ENCODE measurements at regions not wholly inside any gene's neighbourhood (a gene's known extent, or its start where the extent isn't known, plus 50 kb on each side); places are given as distances from the start of the nearest gene placed in this dataset.
"Not testable (repeated sequence)": the region's sequence is repeated elsewhere in the genome, so short reads cannot be mapped to it uniquely, and the experiment has no call there.

DNA sequence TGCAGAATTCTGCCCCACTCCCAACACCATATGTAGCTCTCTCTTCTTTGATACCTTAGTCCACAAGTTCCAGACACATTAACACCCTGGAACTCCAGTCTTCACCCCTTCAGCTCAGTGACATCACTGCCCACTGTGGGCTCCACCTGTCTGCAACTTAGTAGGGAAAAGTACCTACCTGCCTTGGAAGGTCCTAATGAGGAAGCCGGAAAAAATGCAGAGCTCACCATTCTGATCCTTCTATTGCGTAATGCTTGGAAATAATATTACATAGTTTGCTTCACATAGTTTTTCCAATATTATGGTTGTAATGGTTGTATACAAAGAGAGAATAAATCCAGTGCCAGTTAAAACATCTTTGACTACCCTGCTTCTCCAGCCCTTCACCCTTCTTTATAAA, 738.4 kb downstream of the RNF144A start:
- no peak overlapping the region for H3K27ac ChIP-seq (ENCODE audit: low read length)
- no peaks in the 10 kb centered on the region for H3K36me3 ChIP-seq (ENCODE audit: control insufficient read depth in 2 of 2, insufficient read depth in 2 of 2, low read length in 2 of 2)
- H3K9me3 ChIP-seq (ENCODE audit: control insufficient read depth in 2 of 2, low read length in 2 of 2), result no peaks in the 10 kb centered on the region
- H3K4me3 ChIP-seq (ENCODE audit: low read length in 2 of 2), result no peak overlapping the region
- H3K9ac ChIP-seq (ENCODE audit: low read length in 2 of 2), result no peak overlapping the region
- H3K27me3 ChIP-seq (ENCODE audit: control insufficient read depth in 1 of 2, insufficient read depth in 2 of 2, low read length in 2 of 2), result peaks cover 0 to 2% of the 10 kb centered on the region in 2 donors
- no peaks in the 10 kb centered on the region for H3K4me1 ChIP-seq (ENCODE audit: control insufficient read depth, insufficient read depth, low read length)

DNA sequence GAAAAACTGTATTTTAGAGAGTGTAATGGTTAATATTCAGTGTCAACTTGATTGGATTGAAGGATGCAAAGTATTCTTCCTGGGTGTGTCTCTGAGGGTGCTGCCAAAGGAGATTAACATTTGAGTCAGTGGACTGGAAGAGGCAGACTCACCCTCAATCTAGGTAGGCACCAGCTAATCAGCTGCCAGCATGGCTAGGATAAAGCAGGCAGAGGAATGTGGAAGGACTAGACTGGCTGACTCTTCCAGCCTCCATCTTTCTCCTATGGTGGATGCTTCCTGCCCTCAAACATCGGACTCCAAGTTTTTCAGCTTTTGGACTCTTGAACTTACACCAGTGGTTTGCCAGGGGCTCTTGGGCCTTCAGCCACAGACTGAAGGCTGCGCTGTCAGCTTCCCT, 740.3 kb downstream of the RNF144A start:
- H3K27ac ChIP-seq (ENCODE audit: low read length); H3K4me3 ChIP-seq (ENCODE audit: low read length in 2 of 2); H3K9me3 ChIP-seq (ENCODE audit: control insufficient read depth in 2 of 2, low read length in 2 of 2); H3K9ac ChIP-seq (ENCODE audit: low read length in 2 of 2); H3K4me1 ChIP-seq (ENCODE audit: control insufficient read depth, insufficient read depth, low read length); H3K36me3 ChIP-seq (ENCODE audit: control insufficient read depth in 2 of 2, insufficient read depth in 2 of 2, low read length in 2 of 2); H3K27me3 ChIP-seq (ENCODE audit: control insufficient read depth in 1 of 2, insufficient read depth in 2 of 2, low read length in 2 of 2): not testable (repeated sequence)

GRCh38 chr2:7658486-7658885, 741.3 kb downstream of the RNF144A start:
- no peak overlapping the region for H3K27ac ChIP-seq (ENCODE audit: low read length)
- peaks cover 0 to 2% of the 10 kb centered on the region in 2 donors for H3K27me3 ChIP-seq (ENCODE audit: control insufficient read depth in 1 of 2, insufficient read depth in 2 of 2, low read length in 2 of 2)
- H3K4me1 ChIP-seq (ENCODE audit: control insufficient read depth, insufficient read depth, low read length), result no peaks in the 10 kb centered on the region
- H3K9me3 ChIP-seq (ENCODE audit: control insufficient read depth in 2 of 2, low read length in 2 of 2), result no peaks in the 10 kb centered on the region
- H3K9ac ChIP-seq (ENCODE audit: low read length in 2 of 2), result no peak overlapping the region
- H3K36me3 ChIP-seq (ENCODE audit: control insufficient read depth in 2 of 2, insufficient read depth in 2 of 2, low read length in 2 of 2), result no peaks in the 10 kb centered on the region
- H3K4me3 ChIP-seq (ENCODE audit: low read length in 2 of 2), result no peak overlapping the region

- H3K9ac ChIP-seq (ENCODE audit: low read length in 2 of 2), result no peak overlapping the region
- no peak overlapping the region for H3K27ac ChIP-seq (ENCODE audit: low read length)
- H3K9me3 ChIP-seq (ENCODE audit: control insufficient read depth in 2 of 2, low read length in 2 of 2), result no peaks in the 10 kb centered on the region
- peaks cover 0 to 2% of the 10 kb centered on the region in 2 donors for H3K27me3 ChIP-seq (ENCODE audit: control insufficient read depth in 1 of 2, insufficient read depth in 2 of 2, low read length in 2 of 2)
- no peaks in the 10 kb centered on the region for H3K4me1 ChIP-seq (ENCODE audit: control insufficient read depth, insufficient read depth, low read length)
- no peaks in the 10 kb centered on the region for H3K36me3 ChIP-seq (ENCODE audit: control insufficient read depth in 2 of 2, insufficient read depth in 2 of 2, low read length in 2 of 2)
- H3K4me3 ChIP-seq (ENCODE audit: low read length in 2 of 2), result no peak overlapping the region
These were observed 743.6 kb downstream of the RNF144A start for GRCh38 chr2:7660816-7661215.

DNA sequence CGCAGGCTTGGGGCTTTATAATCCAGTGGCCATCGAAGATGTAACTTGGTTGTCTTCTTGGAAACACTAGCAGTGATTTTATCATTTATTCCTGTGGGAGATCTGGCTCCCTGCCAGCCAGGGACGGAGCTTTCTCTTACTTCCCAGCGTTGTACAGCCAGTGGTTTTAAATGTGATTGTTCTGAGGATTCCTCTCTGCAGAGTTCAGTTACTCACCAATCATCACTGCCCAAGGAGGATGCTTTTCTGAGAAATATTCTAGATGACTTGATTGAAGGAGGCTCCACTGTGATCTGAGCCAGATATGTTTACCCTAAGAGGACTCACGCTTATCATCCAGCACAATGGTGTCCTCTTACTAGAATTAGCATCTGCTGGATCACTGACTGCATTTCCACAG, 744.3 kb downstream of the RNF144A start:
- no peak overlapping the region for H3K4me3 ChIP-seq (ENCODE audit: low read length in 2 of 2)
- no peaks in the 10 kb centered on the region for H3K4me1 ChIP-seq (ENCODE audit: control insufficient read depth, insufficient read depth, low read length)
- peaks cover 0 to 2% of the 10 kb centered on the region in 2 donors for H3K27me3 ChIP-seq (ENCODE audit: control insufficient read depth in 1 of 2, insufficient read depth in 2 of 2, low read length in 2 of 2)
- no peak overlapping the region for H3K27ac ChIP-seq (ENCODE audit: low read length)
- H3K9me3 ChIP-seq (ENCODE audit: control insufficient read depth in 2 of 2, low read length in 2 of 2), result no peaks in the 10 kb centered on the region
- no peaks in the 10 kb centered on the region for H3K36me3 ChIP-seq (ENCODE audit: control insufficient read depth in 2 of 2, insufficient read depth in 2 of 2, low read length in 2 of 2)
- no peak overlapping the region for H3K9ac ChIP-seq (ENCODE audit: low read length in 2 of 2)

DNA sequence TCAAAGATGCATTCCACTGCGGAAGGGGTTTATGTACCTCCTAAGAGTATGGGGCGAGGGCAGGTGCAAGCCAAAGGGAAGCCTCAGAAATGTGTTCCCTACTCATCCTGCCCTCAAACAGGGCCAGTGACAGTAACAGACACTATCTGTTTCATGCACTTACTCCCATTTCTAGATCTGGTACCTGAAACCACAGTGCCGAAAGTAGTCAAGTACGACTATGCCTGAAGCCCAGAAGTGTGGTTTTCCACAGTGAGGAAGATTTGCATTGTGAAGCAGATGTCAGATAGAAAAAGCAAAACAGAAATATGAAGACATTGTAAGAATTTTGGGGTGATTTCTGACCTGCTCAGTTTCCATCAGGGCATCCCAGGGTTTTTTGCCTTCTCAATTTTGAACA, 748.7 kb downstream of the RNF144A start:
- Histone ChIP-seq H3K4me3 (ENCODE audit: low read length in 2 of 2) (no peak overlapping the region), H3K9ac (ENCODE audit: low read length in 2 of 2) (no peak overlapping the region), H3K9me3 (ENCODE audit: control insufficient read depth in 2 of 2, low read length in 2 of 2) (no peaks in the 10 kb centered on the region), H3K4me1 (ENCODE audit: control insufficient read depth, insufficient read depth, low read length) (no peaks in the 10 kb centered on the region), H3K27ac (ENCODE audit: low read length) (no peak overlapping the region), H3K36me3 (ENCODE audit: control insufficient read depth in 2 of 2, insufficient read depth in 2 of 2, low read length in 2 of 2) (no peaks in the 10 kb centered on the region), H3K27me3 (ENCODE audit: control insufficient read depth in 1 of 2, insufficient read depth in 2 of 2, low read length in 2 of 2) (no peaks in the 10 kb centered on the region)

GRCh38 chr2:7666596-7667259, 749.5 kb downstream of the RNF144A start:
- Histone ChIP-seq H3K9me3 (ENCODE audit: control insufficient read depth in 2 of 2, low read length in 2 of 2) (no peaks in the 10 kb centered on the region), H3K4me1 (ENCODE audit: control insufficient read depth, insufficient read depth, low read length) (no peaks in the 10 kb centered on the region), H3K27ac (ENCODE audit: low read length) (no peak overlapping the region), H3K27me3 (ENCODE audit: control insufficient read depth in 1 of 2, insufficient read depth in 2 of 2, low read length in 2 of 2) (no peaks in the 10 kb centered on the region), H3K4me3 (ENCODE audit: low read length in 2 of 2) (no peak overlapping the region), H3K9ac (ENCODE audit: low read length in 2 of 2) (no peak overlapping the region), H3K36me3 (ENCODE audit: control insufficient read depth in 2 of 2, insufficient read depth in 2 of 2, low read length in 2 of 2) (no peaks in the 10 kb centered on the region)

GRCh38 chr2:7667260-7667757, 750.1 kb downstream of the RNF144A start:
- H3K4me1 ChIP-seq (ENCODE audit: control insufficient read depth, insufficient read depth, low read length), result no peaks in the 10 kb centered on the region
- H3K9ac ChIP-seq (ENCODE audit: low read length in 2 of 2), result no peak overlapping the region

DNA sequence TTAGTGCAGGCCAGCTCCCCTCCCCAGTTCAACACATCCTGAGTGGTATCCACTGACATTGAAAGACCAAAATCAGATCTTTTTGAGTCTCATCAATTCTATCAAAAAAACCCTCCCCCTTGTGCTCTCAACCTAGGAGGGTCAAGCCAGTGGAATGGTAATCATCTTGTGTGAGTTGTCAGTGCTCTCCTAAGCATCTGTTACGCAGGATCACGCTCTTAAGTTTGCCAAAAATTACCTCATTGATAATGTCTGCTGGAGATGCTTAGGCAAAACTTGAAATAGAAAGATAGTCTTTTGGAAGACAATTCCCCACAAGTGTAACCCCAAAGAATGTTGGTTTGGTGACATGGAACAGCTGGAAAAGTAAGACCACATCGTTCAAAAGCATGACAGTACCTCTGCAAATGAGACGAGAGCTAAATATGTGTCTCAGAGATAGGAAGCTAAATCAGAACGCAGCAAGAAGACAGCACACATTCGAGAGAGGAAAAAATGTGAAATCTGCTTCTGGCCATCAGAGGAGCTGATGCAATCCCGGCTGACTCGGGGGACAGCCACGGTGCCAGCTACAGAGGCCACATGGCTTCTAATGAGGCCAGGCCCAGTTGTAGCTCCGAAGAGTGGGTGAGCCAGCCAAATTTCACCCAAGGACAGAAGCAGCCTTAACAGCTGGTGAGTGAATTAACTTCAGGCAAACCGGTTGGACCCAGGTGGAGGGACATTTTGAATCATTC, 753.9 kb downstream of the RNF144A start:
- Histone ChIP-seq H3K4me3 (ENCODE audit: low read length in 2 of 2) (no peak overlapping the region), H3K4me1 (ENCODE audit: control insufficient read depth, insufficient read depth, low read length) (peaks cover 12% of the 10 kb centered on the region), H3K27ac (ENCODE audit: low read length) (no peak overlapping the region), H3K9me3 (ENCODE audit: control insufficient read depth in 2 of 2, low read length in 2 of 2) (no peaks in the 10 kb centered on the region), H3K36me3 (ENCODE audit: control insufficient read depth in 2 of 2, insufficient read depth in 2 of 2, low read length in 2 of 2) (no peaks in the 10 kb centered on the region), H3K27me3 (ENCODE audit: control insufficient read depth in 1 of 2, insufficient read depth in 2 of 2, low read length in 2 of 2) (no peaks in the 10 kb centered on the region), H3K9ac (ENCODE audit: low read length in 2 of 2) (no peak overlapping the region)

More at GRCh38 chr2:7667260-7667757, 750.1 kb downstream of the RNF144A start:
- no peaks in the 10 kb centered on the region for H3K36me3 ChIP-seq (ENCODE audit: control insufficient read depth in 2 of 2, insufficient read depth in 2 of 2, low read length in 2 of 2)
- no peak overlapping the region for H3K27ac ChIP-seq (ENCODE audit: low read length)
- no peaks in the 10 kb centered on the region for H3K9me3 ChIP-seq (ENCODE audit: control insufficient read depth in 2 of 2, low read length in 2 of 2)
- H3K4me3 ChIP-seq (ENCODE audit: low read length in 2 of 2), result no peak overlapping the region
- H3K27me3 ChIP-seq (ENCODE audit: control insufficient read depth in 1 of 2, insufficient read depth in 2 of 2, low read length in 2 of 2), result no peaks in the 10 kb centered on the region

GRCh38 chr2:7672027-7672684, 754.9 kb downstream of the RNF144A start:
- no peaks in the 10 kb centered on the region for H3K27me3 ChIP-seq (ENCODE audit: control insufficient read depth in 1 of 2, insufficient read depth in 2 of 2, low read length in 2 of 2)
- H3K4me3 ChIP-seq (ENCODE audit: low read length in 2 of 2), result no peak overlapping the region
- H3K36me3 ChIP-seq (ENCODE audit: control insufficient read depth in 2 of 2, insufficient read depth in 2 of 2, low read length in 2 of 2), result no peaks in the 10 kb centered on the region
- H3K4me1 ChIP-seq (ENCODE audit: control insufficient read depth, insufficient read depth, low read length), result peaks cover 12% of the 10 kb centered on the region
- H3K9ac ChIP-seq (ENCODE audit: low read length in 2 of 2), result no peak overlapping the region
- no peak overlapping the region for H3K27ac ChIP-seq (ENCODE audit: low read length)
- no peaks in the 10 kb centered on the region for H3K9me3 ChIP-seq (ENCODE audit: control insufficient read depth in 2 of 2, low read length in 2 of 2)

All from stomach smooth muscle (tissue), 2 donors.